GM21786 (cell line): ENCODE measurements at regions not wholly inside any gene's neighbourhood (a gene's known extent, or its start where the extent isn't known, plus 50 kb on each side); places are given as distances from the start of the nearest gene placed in this dataset.
"Not testable (repeated sequence)": the region's sequence is repeated elsewhere in the genome, so short reads cannot be mapped to it uniquely, and the experiment has no call there.

Experiments
- ATAC-seq: cut with Tn5 transposase; IDR thresholded peaks from one replicate; pipeline ENCODE4 v1.9.1; 2021; ENCODE audit not compliant: unreplicated experiment

DNA sequence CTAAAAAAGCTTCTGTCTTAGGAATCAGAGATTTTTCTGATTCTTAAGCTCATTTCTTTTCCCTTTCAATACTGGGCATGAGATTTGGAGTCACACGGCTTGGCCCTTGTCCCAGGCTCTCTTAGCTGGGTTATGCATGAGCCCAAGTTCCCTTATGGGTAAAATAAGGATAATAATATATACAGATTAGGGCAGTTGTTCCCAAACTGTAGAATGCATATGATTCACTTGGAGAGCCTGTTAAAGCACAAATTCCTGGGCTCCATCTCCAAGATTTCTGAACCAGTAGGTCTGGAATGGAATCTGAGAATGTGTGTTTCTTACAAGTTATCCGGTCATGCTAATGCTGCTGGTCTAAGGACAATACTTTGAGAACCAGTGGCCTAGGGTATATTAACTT lies 154.0 kb downstream of the REEP3 start:
- no peak for ATAC-seq

DNA sequence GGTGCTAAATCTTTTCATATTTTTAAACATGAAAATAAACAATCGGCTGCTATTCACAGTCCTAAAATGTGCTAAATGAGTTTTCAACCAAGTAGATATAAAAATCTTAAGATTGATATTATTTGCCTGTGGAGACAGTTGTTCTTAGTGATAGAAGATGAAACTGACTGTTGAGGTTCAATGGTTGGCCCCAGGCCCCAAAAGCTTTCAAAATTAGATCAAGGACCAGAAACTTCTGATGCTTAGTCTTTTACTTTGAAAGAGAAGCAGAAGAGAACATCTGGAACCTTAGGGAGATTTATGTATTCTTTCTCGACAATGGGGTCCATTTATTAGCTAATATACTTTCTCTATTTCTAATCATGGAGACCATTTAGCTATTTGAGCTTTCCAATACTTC lies 155.8 kb downstream of the REEP3 start:
- ATAC-seq, result no peak

DNA sequence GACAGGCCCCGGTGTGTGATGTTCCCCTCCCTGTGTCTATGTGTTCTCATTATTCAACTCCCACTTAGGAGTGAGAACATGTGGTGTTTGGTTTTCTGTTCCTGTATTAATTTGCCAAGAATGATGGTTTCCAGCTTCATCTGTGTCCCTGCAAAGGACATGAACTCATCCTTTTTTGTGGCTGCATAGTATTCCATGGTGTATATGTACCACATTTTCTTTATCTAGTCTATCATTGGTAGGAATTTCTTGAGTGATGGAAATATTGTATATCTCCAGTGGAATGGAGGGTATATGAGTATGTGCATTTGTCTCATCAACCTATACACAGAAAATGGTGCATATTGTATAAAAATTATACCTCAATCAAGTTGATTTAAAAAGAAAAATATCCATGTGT lies 159.3 kb downstream of the REEP3 start:
- ATAC-seq, result not testable (repeated sequence)

DNA sequence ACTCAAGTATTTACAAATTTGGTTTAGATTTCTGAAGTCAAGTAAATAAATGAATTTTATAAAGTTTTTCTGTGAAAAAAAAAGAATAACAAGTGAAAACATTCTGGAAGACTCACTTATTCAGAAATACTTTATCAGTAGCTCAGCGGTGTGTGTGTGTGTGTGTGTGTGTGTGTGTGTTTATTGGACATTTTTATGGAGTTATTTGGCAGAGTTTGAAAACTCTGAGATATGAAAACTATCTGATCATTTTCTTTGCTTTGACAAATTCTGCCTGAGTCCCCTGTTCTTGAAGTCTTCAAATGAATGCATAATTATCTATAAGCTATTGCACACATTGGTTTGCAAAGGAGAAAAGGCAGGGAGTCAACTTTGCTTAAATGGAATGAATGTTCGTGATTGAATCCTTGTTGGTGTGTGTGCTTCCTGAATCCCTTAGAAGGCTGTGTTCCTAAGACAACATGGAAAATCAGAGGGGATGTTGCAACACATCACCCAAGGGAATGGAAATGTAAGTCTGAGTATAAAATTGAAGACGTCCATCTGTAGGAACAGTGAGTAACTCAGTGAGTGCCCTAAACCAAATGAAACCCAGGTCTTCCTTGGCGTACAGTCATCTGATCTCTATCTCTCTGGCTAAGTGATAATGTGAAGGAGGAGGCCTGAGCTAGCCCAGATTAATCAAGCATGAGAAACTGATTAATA lies 160.9 kb downstream of the REEP3 start:
- ATAC-seq, result no peak

DNA sequence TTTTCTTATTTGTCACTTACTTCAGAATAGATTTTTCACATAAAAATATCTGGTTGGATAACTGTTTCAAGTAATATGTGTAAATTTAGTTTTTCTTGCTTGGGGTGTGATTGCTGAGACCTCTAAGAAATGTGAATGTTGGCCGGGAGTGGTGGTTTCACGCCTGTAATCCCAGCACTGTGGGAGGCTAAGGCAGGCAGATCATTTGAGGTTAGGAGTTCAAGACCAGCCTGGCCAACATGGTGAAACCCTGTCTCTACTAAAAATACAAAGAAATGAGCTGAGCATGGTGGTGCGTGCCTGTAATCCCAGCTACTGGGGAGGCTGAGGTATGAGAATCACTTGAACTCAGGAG lies 161.5 kb downstream of the REEP3 start:
- ATAC-seq, result not testable (repeated sequence)

DNA sequence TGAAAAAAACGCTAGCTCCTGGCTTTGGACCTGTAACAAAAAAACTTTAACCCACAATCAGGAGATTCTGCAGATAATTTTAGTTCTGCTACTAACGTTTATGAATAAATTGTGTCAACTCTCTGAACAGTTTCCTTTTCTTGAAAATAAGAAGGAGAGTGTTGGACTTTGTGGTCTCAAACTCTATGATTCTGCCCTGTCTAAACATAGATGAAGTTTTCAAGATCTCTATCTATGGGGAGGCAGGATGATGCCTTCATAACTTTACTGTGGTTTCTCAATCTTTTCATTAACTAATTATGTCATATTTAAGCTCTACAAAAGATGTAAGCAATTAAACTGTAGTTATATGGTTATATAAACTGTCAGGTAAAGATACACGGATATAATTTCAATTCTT lies 162.0 kb downstream of the REEP3 start:
- ATAC-seq, result no peak

DNA sequence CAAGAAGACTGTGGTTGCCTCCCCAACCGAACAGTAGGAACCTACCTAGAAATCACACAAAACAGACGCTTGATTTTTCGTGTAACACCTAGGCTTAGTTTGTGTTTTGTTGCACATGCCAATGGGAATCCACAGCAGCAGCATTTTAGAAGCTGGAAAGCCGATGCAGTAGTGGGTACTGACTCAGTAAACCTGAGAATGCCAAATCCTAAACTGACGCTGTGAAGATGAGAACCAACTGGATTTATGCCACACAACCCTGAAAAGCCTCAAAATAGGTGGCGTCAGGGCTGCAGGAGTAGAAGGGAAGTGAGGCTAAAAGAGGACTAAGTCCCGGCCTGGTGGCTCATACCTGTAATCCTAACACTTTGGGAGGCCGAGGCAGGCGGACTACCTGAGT lies 162.5 kb downstream of the REEP3 start:
- ATAC-seq, result no peak

DNA sequence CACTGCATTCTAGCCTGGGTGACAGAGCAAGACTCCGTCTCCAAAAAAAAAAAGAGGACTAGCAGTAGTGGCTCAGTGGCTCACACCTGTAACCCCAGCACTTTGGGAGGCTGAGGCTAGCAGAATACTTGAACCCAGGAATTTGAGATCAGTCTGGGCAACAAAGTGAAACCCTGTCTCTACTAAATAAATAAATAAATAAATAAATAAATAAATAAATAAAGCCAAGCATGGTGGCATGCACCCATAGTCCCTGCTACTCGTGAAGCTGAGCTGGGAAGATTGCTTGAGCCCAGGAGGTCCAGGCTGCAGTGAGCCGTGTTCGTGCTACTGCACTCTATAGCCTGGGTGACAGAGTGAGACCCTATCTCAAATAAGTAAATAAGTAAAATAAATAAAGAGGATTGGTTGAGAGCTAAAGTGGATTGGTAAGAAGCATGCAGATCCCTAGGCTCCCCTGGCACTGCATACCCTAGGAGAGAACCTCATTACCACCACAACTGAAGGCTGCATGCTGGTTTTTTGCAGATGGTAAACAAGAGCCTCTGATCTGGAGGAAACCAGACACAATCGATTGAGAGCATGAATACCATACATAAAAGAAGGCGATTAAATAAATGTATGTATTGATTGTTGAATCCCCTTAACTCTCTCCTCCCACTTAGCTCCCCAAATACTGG lies 163.2 kb downstream of the REEP3 start:
- ATAC-seq, result no peak

DNA sequence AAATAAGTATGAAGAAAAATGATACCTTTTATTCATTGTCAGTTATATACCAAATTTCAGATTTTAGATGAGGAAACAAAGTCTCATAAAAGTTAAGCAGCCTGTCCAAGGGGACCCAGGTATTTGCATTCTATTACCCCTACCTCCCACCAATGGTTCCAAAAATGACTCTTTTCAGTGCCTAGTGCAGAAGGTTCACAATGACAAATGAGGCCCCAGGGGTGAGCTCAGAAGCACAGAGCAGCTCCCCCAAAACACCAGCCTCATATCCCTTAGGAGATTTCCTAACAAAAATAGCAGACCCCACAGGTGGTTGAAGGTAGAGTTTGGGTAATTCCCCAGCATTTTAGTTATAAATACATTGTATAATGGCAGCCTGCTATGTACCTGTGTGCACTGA lies 168.6 kb downstream of the REEP3 start:
- no peak for ATAC-seq

DNA sequence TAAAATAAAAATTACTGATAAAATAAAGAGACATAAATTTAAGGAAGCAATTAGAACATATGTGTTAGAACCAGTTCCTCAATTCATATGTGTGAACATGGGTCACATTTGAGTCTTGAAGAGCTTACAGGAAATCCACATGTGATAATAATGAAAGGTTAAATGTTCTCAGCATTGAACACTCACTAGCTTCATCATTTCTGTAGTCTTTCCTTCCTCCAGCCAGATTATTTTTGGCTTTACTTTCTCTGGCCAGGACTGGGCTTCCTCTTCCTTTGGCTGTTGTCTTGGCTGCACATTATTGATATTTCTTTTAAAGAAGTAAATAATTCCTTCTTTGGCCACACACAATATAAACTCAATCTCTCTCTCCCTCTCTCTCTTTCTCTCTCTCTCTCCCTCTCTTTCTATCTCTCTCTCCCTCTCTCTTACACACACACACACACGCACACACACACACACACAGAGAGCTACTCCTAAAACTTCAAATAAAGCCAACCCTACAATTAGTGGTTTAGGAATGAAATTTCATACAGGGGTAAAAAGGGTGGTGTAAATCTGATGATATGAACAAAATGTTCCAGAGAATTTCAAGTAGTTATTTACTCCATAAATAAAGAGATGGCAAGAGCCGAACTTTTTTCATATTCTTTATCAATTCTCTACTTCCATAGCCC lies 171.2 kb downstream of the REEP3 start:
- no peak for ATAC-seq

DNA sequence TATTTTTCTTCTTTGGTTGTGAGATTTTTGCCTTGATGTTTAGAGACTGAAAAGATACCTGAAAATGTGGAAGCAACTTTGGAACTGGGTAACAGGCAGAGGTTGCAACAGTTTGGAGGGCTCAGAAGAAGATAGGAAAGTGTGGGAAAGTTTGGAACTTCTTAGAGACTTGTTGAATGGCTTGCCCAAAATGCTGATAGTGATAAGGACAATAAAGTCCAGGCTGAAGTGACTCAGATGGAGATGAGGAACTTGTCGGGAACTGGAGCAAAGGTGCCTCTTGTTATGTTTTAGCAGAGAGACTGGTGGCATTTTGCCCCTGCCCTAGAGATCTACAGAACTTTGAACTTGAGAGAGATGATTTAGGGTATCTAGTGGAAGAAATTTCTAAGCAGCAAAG lies 171.8 kb downstream of the REEP3 start:
- not testable (repeated sequence) for ATAC-seq

DNA sequence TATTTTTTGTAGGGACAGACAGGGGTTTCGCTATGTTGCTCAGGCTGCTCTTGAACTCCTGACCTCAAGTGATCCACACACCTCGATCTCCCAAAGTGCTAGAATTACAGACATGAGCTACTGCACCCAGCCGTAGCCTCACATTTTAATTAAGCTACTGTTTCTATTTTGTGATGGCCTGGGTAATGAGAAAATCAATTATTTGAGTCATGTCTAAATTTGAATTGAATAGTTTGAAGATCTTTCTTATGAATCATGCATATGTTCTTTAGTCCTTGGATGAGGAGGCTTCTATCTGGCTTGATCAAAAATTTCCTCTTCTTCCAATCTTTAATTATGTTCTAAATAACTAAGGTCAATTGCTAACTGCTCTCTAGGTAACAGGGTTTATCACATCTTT lies 175.0 kb downstream of the REEP3 start:
- ATAC-seq, result no peak

DNA sequence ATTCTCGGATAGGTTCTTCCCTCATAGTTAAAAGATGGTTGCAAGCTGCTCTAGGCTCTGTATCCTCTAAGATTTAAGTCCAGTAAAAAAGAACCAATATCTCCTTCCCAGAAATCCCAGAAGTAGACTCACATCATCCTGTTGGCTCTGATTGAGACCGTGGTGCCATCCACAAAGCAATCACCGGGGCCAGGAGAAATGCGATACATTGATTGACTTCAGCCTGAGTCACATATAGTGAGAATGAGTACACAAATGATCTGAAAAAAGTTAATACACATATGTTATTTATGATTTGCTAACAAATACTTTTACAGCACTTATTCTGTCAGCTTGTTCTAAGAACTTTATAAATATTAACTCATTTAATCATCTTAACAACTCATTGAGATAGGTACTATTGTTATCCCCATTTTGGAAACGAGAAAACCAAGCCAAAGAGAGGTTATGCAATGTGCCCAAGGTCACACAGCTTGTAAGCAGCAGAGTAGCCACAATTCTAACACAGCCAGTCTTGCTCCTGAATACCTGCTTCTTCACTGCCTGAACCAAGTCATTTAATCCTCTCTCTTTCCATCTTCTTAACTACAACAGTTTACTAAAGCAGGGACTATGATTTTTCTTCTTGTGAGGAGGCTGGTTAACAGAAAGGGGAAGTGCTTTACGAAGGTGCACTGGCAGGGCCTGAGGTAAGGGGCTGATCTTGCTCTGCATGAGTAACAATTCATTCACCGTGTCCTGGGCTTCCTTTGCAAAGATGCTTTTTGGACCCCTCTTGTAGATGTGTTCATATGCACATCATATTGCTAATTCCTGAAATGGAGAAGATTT lies 177.0 kb downstream of the REEP3 start:
- peak; percentile 60 for ATAC-seq

DNA sequence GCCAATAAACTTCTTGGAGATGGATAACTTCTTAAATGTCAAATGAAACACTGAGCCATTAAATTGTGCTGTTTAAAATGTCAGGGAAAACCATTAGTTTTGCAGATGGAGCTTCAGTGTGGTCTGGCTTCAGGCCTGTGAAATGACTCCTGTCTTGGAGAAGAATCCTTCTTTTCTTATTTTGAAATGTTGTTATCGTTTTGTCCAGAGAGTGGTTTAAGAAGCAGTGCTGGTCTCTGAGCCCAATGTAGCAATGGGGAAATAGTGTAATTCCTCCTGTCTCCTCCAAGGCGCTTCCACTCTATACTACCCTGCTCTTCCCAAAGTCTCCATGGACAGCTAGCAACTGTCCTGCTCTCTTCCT lies 177.6 kb downstream of the REEP3 start:
- no peak for ATAC-seq

DNA sequence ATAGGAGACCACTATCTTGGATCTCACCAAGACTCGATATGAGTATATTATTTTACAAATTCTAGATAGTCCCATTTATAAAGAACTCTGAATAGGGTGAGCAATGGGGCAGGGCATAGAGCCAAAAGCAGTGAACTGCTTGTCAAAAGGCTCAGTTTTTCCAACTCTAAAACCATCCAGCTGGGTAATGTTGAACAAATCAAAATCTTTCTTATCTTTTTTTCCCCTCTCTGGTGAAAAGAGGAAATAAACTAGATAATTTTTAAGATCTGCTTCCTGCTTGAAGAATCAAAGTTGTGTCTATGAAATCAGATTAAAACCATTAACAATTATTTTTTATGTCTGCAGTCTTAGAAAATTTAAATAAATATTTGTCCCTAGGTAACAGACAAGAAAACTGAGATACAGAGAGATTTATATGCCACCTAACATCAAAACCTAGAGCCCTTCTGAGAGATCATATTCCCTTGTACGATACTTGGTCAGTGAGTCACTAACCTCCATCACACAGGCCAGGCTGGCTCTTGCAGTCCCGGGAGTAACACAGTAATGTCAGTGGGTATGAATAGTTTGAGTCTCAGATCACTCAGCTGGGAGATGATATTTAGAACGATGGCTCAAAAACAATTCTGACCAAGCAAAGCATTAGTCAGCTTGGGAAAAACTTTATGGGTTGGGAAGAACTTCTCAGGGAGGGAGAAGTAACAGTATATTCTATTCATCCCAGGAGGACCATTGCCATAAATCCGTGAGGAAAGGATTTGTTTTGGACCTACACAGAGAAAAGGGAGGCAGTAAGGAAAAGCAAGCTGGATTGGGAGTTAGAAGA lies 178.8 kb downstream of the REEP3 start:
- ATAC-seq, result no peak

DNA sequence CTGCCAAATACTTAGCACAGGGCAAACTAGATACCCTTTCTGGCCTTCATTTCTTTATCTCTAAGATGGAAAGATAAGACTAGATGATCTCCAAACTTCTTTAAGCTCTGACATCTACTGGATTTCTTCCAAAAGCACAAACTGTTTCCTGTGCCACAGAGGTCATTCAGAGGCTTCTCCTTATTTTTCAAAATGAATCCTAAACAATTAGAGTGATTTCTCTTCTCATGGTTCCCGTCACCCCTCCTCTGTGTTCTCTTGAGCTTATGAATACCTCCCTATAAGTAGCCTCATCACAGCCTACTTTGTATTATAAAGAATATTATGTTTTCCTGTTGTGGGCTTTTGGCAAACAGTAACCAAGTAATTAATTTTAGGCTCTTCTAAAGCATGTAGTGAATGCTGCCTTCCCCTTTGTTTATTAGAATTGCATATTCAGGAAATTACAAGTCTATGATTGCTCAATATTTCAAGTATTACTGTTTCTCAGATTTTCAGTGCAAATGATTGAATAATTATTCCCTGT lies 179.5 kb downstream of the REEP3 start:
- no peak for ATAC-seq

DNA sequence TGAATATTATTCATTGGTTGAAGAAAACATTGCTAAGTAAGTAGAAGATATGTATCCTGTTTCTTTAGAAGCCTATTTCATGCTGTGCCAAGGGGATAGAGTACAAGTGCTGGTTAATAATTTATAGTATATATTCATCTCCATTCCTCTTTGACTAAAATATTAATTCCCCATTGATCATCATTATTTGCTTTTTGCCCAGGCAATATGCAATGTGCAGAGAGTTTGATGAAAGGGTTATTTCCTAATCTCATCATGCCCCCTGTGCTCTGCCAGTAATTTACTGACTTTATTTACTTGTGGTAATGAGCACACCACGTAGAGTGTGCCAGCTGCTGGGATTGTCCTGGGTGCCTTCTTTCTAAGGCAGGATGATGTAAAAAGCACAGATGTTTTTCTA lies 180.9 kb downstream of the REEP3 start:
- no peak for ATAC-seq

DNA sequence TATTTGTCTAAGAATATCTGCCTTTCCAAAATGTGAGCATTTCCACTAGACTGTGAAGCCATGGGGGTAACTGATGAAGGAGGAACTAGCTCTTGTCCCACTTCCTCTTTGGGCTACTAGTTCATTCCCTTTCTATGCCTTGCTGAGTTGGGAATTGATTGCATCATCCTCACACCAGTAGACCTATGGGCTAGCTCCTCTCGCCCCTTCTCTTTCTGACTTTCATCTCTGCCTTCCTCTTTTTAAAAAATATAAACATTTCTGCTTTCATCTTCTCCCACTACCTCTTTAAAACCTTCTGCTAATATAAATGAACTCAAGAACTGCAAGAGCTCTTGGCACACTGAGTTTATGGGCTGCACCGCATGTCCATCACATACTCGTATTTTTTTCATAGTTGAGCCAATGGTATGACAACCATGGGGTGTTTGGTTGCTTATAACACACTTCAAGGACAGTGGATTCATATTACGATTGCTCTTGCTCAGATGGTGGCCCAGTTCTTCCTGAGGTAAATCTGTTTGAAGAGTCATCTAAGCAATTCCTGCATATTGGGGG lies 182.0 kb downstream of the REEP3 start:
- ATAC-seq, result peak; percentile 46

DNA sequence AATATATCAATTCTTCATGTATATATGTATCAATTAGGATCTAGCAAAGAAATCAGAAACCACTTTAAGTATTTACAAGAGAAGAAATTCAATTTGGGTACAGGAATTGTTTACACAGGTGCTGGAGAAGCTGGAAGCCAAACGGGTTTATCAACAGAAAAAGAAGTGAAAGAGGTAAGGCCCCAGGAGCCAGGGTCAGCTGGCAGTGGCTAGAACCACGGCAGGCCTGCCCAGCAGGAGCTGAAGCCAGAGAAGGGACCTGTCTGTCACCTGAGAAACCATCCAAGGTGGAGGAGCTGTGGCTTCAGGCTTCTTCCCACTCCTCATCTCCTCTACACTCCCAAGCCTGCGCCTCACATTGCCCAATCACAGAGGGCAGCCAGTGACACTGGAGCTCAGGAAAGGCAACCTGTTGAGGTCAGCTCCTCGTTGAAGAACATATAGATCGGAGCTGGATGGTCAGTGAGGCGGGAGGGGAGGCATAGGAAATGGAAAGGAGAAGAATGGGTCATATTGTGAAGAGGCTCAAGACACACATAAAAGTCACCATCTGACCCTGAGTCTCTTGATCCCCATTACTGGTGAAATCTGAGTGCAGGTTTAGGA lies 182.6 kb downstream of the REEP3 start:
- no peak for ATAC-seq
